Activated CD4-positive, alpha-beta memory T cell treated with anti-CD3 and anti-CD28 coated beads, Interleukin-2, amount 10 ng/mL, durations not matched to agents 7 days and 5 days (primary cell): ENCODE measurements at regions not wholly inside any gene's neighbourhood (a gene's known extent, or its start where the extent isn't known, plus 50 kb on each side); places are given as distances from the start of the nearest gene placed in this dataset.
"Not testable (repeated sequence)": the region's sequence is repeated elsewhere in the genome, so short reads cannot be mapped to it uniquely, and the experiment has no call there.

Experiments
- CTCF ChIA-PET: fragments of 350-600 bp; sonication (Branson Sonifier 250); formaldehyde crosslinking; loops from one replicate; lab custom pipeline; 2021; ENCODE audit warnings: antibody characterized with exemption, inconsistent platforms; lab: Charles Lee
- POLR2A ChIA-PET: fragments of 350-600 bp; sonication (Branson Sonifier 250); formaldehyde crosslinking; loops from one replicate; lab custom pipeline; 2021; ENCODE audit warnings: antibody characterized with exemption; lab: Charles Lee
- DNase-seq: peaks from one replicate; pipeline ENCODE4 v3.0.0-alpha.2; 2020
- H3K27ac Mint-ChIP-seq: one replicate; pipeline ENCODE4 v1.8.0; 2021; ENCODE audit warnings: mild to moderate bottlenecking, mixed read lengths
- H3K27me3 Mint-ChIP-seq: one replicate; pipeline ENCODE4 v1.8.0; 2021; ENCODE audit warnings: mixed read lengths
- H3K36me3 Mint-ChIP-seq: one replicate; pipeline ENCODE4 v1.8.0; 2021; ENCODE audit warnings: low read depth, mixed read lengths
- H3K4me1 Mint-ChIP-seq: one replicate; pipeline ENCODE4 v1.8.0; 2021; ENCODE audit warnings: mixed read lengths
- H3K4me3 Mint-ChIP-seq: one replicate; pipeline ENCODE4 v1.8.0; 2021; ENCODE audit warnings: mild to moderate bottlenecking, mixed read lengths
- H3K9me3 Mint-ChIP-seq: one replicate; pipeline ENCODE4 v1.8.0; 2021; ENCODE audit warnings: mixed read lengths

DNA sequence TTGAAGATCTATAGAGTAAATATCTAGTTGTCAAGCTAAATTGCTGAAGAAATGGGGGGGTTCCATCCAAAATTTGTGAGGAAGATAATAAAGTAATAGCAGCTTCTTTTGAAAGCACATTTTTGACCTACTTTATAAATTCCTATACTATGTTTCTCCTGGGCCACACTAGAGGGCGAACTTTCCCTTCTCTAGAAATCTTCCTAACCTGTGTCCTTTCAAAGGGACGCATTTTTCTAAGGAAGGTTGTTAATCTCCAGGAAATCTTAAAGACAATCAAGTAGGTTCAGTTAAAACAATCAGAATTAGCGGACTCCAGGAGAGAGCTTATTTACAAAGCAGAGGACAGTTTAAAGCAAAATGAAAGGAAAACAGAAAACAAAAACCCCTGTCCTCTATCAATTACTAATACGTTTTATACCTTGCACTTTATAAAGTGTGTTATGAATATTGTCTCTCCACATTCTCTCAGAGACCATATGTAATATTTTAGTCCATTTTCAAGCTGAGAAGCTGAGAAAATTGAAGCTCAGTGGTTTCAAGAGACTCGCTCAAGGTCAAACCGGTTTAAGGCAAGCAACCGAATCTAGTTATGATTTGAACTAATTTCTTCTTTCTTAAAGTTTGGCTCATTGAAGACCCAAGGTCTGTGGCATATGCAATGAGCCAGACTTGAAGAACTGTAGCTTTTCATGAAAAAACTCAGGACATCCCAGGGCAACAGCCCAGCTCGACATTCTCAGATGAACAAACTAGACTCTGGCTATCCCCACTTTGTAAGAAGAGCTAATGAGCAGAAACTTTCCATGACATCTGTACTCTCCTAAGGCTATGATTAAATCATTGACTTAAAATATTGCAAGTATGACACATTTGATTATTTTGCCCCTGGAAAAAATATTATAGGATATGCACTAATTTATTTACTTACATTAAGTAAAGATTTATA, 273.6 kb downstream of the PAX3 start:
- Mint-ChIP-seq H3K9me3 (no peaks in the 10 kb centered on the region), H3K36me3 (no peaks in the 10 kb centered on the region), H3K4me3 (no peak overlapping the region), H3K4me1 (no peaks in the 10 kb centered on the region), H3K27me3 (peaks cover 7% of the 10 kb centered on the region), H3K27ac (no peak overlapping the region)
- no peak for DNase-seq
- CTCF ChIA-PET, result interaction anchor here (0.9 to 2.4 kb wide), 6 partner anchors 10 to 536 kb away, joined by 3 to 12 read pairs (median 4); no protein-coding TSS in a partner anchor
- POLR2A ChIA-PET, result no interaction called here

DNA sequence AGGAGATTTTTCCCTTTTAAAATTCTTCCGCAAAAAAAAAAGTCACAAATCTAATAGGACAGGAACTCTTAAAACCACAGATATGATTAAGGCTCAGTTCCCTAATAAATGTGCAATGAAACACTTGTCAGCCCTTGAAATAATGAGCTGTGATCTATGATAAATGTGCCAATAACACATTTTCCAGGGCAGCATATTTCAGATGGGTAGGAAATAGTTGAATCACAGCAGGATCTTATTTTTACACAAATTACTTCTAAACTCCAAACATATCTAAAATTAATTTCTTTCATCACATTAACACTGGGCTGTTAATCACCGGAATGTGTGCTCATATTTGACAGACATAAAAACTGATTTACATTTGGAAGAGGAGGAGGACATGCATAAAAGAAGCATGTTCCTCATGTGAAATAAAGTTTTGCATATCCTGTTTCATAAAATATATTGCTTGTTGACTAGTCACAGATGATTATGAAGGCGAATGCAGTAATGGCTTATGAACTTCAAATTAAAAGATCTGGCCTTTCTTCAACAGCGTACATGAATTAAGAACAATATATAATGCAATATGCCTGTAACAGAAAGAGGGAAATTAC, 281.4 kb downstream of the PAX3 start:
- CTCF ChIA-PET, result no interaction called here
- Mint-ChIP-seq H3K4me3 (no peak overlapping the region), H3K36me3 (no peaks in the 10 kb centered on the region), H3K4me1 (no peaks in the 10 kb centered on the region), H3K9me3 (no peaks in the 10 kb centered on the region), H3K27ac (no peak overlapping the region), H3K27me3 (no peaks in the 10 kb centered on the region)
- DNase-seq, result no peak
- POLR2A ChIA-PET, result no interaction called here

DNA sequence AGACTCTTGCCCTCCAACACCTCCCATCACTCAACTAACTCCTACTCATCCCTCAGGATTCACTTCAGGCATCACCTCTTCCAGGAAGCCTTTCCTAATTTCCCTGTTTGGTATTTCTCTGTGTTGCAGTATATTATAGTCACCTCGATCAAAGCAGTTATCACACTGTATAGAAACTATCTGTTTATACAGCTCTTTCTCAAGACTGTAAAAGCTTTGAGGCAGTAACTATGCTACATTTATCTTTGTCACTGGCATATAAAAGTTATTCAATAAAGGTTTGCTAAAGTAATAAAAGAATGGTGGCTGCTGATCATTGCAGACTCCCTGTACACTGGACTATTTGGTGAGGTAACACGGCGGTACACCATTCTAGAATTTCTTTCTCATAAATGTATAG, 284.9 kb downstream of the PAX3 start:
- ChIA-PET CTCF (no interaction called here), POLR2A (no interaction called here)
- Mint-ChIP-seq H3K27me3 (peaks cover 5% of the 10 kb centered on the region), H3K4me3 (no peak overlapping the region), H3K4me1 (no peaks in the 10 kb centered on the region), H3K9me3 (no peaks in the 10 kb centered on the region), H3K27ac (no peak overlapping the region), H3K36me3 (no peaks in the 10 kb centered on the region)
- DNase-seq, result no peak

DNA sequence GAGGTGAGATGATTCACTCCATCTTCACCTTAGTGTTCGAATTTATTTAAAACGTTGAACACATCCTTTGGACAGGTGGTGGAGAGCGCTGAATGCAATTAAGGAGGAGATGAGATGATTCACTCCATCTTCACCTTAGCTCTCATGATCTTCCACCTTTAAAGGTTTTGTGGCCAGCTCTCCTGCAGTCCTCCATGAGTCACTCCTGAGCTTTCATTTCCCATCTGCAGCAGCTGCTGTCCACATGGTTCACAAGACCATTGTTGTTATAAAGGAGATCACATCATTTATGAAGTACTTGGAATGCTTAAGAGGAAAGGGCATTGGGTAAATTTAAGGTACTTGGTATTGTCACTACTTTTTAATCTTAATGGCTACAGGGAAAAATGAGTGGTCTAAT, 298.5 kb downstream of the PAX3 start:
- ChIA-PET CTCF (no interaction called here), POLR2A (no interaction called here)
- Mint-ChIP-seq H3K4me1 (no peaks in the 10 kb centered on the region), H3K27ac (no peak overlapping the region), H3K4me3 (no peak overlapping the region), H3K27me3 (no peaks in the 10 kb centered on the region), H3K9me3 (no peaks in the 10 kb centered on the region), H3K36me3 (no peaks in the 10 kb centered on the region)
- DNase-seq, result no peak

DNA sequence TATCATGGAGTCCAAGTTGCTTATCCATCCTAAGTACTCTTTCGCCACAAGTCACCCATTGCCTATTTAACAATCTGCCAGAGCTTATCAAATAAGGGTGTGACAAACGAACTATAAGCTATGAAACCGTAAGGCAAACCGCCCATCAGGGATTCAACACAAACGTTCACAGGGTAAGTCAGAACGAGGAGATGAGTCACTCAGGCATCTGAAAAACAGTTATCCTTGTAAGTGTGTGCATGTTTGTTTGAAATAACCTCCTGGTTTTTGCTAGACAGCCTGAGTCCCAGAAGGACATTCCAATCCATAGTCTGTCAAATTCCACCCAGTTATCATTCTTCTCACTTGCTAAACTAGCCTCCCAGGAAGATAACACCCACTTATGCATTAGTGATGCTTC, 299.1 kb downstream of the PAX3 start:
- Mint-ChIP-seq H3K4me3 (no peak overlapping the region), H3K4me1 (no peaks in the 10 kb centered on the region), H3K27me3 (no peaks in the 10 kb centered on the region), H3K36me3 (no peaks in the 10 kb centered on the region), H3K27ac (no peak overlapping the region), H3K9me3 (no peaks in the 10 kb centered on the region)
- POLR2A ChIA-PET, result no interaction called here
- CTCF ChIA-PET, result no interaction called here
- DNase-seq, result no peak

DNA sequence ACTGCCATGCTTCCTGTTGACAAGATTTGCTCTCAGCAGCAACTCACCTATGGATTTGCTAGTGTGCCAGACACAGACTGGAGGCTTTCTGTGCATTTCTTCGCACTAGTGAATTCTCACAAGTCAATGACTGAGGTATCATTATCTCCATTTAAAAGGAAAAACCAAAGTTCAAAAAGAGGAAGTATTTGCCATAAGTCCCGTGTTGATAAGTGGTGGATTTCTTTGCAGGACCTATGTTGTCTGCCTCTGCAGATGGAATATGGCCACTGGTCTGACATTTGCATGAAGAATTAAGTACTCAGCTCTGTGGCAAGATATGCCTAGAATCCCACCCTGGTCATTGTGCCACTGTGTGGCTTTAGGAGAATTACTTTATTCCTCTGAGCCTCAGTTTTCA, 299.6 kb downstream of the PAX3 start:
- H3K27ac Mint-ChIP-seq, result no peak overlapping the region

DNA sequence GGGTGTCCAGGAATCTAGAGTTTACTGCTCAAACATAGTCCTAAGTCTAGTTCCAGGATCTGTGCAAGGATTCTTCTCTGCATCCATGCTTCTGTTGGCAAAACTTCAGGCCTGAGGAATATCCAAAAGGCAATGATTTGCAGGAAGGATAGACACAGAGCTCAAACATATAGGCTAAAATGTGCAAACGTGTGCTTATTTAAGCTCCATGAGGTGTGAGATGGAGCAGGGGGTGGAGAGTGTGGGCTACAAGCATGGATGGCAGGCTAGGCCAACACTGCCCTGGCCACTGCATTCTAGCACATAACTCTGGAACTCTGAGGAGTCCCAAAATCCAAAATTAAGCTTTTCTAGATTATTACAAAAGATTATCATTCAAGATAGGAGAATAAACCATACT, 301.1 kb downstream of the PAX3 start:
- no peaks in the 10 kb centered on the region for H3K36me3 Mint-ChIP-seq
- CTCF ChIA-PET, result no interaction called here
- H3K4me1 Mint-ChIP-seq, result no peaks in the 10 kb centered on the region
- no peak overlapping the region for H3K4me3 Mint-ChIP-seq
- no peak overlapping the region for H3K27ac Mint-ChIP-seq
- no peak for DNase-seq
- POLR2A ChIA-PET, result no interaction called here
- no peaks in the 10 kb centered on the region for H3K27me3 Mint-ChIP-seq
- H3K9me3 Mint-ChIP-seq, result no peaks in the 10 kb centered on the region

More for the DNA sequence above, 299.6 kb downstream of the PAX3 start:
- no peaks in the 10 kb centered on the region for H3K9me3 Mint-ChIP-seq
- ChIA-PET CTCF (no interaction called here), POLR2A (no interaction called here)
- no peaks in the 10 kb centered on the region for H3K36me3 Mint-ChIP-seq
- no peak for DNase-seq
- H3K4me1 Mint-ChIP-seq, result no peaks in the 10 kb centered on the region
- no peaks in the 10 kb centered on the region for H3K27me3 Mint-ChIP-seq
- H3K4me3 Mint-ChIP-seq, result no peak overlapping the region

DNA sequence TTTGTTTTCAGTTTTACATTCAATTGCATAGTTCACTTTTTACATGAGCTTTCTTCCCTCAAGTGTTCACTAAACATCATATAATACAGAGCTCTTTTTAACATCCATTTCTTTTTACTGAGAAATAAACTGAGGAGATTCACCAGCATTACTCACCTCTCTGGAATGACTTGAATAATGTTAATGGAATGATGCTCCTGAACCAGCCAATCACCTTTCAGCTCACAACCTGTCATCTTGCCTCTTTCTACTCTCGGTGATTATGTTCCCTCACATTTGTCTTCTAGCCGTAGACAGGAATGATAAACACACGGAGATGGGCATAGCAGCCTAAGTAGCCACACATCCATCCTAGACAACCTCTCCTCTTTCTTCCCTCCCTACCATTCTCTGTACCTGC, 301.7 kb downstream of the PAX3 start:
- ChIA-PET POLR2A (no interaction called here), CTCF (no interaction called here)
- no peak for DNase-seq
- Mint-ChIP-seq H3K4me3 (no peak overlapping the region), H3K27ac (no peak overlapping the region), H3K36me3 (no peaks in the 10 kb centered on the region), H3K9me3 (no peaks in the 10 kb centered on the region), H3K4me1 (no peaks in the 10 kb centered on the region), H3K27me3 (no peaks in the 10 kb centered on the region)

DNA sequence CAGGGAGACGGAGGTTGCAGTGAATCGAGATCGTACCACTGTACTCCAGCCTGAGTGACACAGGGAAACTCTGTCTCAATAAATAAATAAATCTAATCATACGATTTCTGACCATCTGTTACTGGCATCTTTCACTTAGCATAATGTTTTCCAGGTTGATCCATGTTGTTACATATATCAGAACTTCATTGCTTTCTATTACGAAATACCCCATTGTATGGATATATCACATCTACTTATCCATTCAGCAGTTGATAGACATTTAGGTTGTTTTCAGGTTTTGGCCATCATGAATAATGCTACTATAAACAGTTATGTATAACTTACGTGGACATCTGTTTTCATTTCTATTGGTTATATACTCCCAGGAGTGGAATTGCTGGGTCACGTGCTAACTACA, 303.9 kb downstream of the PAX3 start:
- Mint-ChIP-seq H3K36me3 (no peaks in the 10 kb centered on the region), H3K27ac (no peak overlapping the region), H3K27me3 (no peaks in the 10 kb centered on the region), H3K4me3 (no peak overlapping the region), H3K9me3 (no peaks in the 10 kb centered on the region), H3K4me1 (no peaks in the 10 kb centered on the region)
- no peak for DNase-seq
- ChIA-PET POLR2A (no interaction called here), CTCF (no interaction called here)

DNA sequence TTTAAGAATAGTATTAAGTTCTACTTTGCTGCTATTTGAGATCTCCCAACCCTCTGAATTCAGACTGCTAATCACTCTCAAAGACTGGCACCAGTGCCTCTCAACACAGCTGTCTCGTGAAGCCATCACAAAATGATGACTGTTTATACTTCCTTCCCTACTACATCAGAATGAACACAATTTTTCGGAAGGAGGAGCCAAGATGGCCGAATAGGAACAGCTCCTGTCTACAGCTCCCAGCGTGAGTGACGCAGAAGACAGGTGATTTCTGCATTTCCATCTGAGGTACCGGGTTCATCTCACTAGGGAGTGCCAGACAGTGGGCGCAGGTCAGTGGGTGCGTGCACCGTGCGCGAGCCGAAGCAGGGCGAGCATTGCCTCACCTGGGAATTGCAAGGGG, 314.4 kb downstream of the PAX3 start:
- H3K9me3 Mint-ChIP-seq, H3K4me3 Mint-ChIP-seq, H3K4me1 Mint-ChIP-seq, H3K36me3 Mint-ChIP-seq, H3K27ac Mint-ChIP-seq, DNase-seq, H3K27me3 Mint-ChIP-seq, CTCF ChIA-PET, POLR2A ChIA-PET: not testable (repeated sequence)

DNA sequence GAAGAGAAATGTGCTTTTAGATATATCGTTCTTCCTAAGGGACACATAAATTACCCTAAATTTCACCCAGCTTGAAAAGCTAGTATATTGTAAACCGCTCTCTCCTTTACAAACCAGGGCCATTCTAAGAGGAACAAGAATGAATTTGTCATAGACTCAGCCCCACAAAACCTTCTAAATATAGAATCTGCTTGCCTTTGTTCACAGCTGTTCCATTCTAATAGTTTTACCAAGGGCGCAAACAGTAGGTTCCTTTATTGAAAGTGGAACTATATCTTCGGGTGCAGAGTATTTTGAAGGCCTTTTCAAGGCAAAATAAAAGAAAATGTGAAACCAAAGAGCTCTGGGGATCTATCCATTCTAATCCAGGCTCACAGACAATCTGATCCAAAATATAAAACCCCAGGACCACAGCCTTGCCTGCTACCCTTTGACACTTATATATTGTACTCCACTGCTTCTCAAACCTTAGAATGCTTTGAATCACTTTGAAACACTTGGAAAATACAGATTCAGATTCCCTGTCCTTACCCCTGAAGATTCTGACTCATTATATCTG, 316.8 kb downstream of the PAX3 start:
- Mint-ChIP-seq H3K27me3 (no peaks in the 10 kb centered on the region), H3K27ac (no peak overlapping the region), H3K36me3 (no peaks in the 10 kb centered on the region), H3K9me3 (no peaks in the 10 kb centered on the region), H3K4me3 (no peak overlapping the region), H3K4me1 (no peaks in the 10 kb centered on the region)
- ChIA-PET CTCF (no interaction called here), POLR2A (no interaction called here)
- no peak for DNase-seq

DNA sequence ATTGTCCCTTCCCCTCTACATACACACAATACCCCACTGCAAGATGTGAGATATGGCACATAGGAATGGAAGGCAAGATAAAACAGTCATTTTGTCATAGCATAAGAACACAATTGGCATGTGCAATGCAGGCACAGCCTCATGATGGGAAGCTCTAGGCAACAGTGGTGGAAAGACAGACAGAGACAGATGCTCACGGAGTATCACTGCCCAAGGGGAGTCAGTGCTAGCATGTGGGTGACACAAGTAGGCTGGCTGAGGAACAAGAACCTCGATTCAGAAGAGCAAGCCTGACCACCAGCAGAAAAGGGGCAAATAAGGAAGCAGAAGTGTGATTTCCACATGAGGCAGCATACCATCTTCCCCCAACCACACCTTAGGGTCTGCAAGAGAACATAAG, 323.6 kb downstream of the PAX3 start:
- peaks cover 4% of the 10 kb centered on the region for H3K27me3 Mint-ChIP-seq
- no peak for DNase-seq
- no peaks in the 10 kb centered on the region for H3K9me3 Mint-ChIP-seq
- CTCF ChIA-PET, result no interaction called here
- no peaks in the 10 kb centered on the region for H3K4me1 Mint-ChIP-seq
- POLR2A ChIA-PET, result no interaction called here
- no peaks in the 10 kb centered on the region for H3K36me3 Mint-ChIP-seq
- H3K27ac Mint-ChIP-seq, result no peak overlapping the region
- no peak overlapping the region for H3K4me3 Mint-ChIP-seq

DNA sequence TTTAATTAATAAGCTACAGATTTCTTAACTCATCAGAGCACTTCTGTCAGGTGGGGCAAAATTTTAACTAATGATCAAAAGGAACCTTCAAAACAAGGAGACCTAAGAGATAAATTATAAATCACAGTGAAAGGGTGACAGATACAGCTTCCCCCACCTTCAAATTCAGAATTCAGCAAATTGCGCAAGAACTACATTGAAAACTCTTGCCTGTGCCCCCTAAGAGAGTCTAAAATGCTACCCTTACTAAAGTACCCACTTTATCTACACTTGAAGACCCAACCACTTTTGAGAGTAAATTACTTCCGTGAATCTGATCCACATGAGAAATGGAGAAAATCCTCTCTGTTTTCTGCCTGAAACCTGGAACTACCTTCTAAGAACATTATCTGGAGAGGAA, 324.9 kb downstream of the PAX3 start:
- Mint-ChIP-seq H3K27me3 (peaks cover 4% of the 10 kb centered on the region), H3K27ac (no peak overlapping the region), H3K4me3 (no peak overlapping the region), H3K4me1 (no peaks in the 10 kb centered on the region), H3K36me3 (no peaks in the 10 kb centered on the region), H3K9me3 (no peaks in the 10 kb centered on the region)
- CTCF ChIA-PET, result no interaction called here
- no peak for DNase-seq
- POLR2A ChIA-PET, result no interaction called here
